Gastroesophageal sphincter (tissue), 4 donors: ENCODE measurements at regions not wholly inside any gene's neighbourhood (a gene's known extent, or its start where the extent isn't known, plus 50 kb on each side); places are given as distances from the start of the nearest gene placed in this dataset.

Source experiments
- ATAC-seq: fragments of 150-250 bp; one replicate; pipeline ENCODE4 v1.9.1; 2016; ENCODE audit warnings: mild to moderate bottlenecking, moderate library complexity
- H3K27ac ChIP-seq, 4 donors: fragments of 200-600 bp; sonication (generic) in 3 of 4; 1 replicate in 3 of 4; 2 replicates in 1 of 4; pipeline ENCODE4 v1.5.1; 2016 to 2019
- H3K27me3 ChIP-seq: fragments of 200-600 bp; sonication (generic); one replicate; pipeline ENCODE4 v1.5.1; 2019
- H3K36me3 ChIP-seq, 2 donors: fragments of 200-600 bp; sonication (generic); one replicate each; pipeline ENCODE4 v1.5.1; 2019; ENCODE audit warnings: control low read depth in 1 of 2
- H3K4me1 ChIP-seq, 3 donors: fragments of 200-600 bp; sonication (generic); 1 replicate in 2 of 3; 2 replicates in 1 of 3; pipeline ENCODE4 v1.5.1; 2016 to 2019; ENCODE audit warnings: control low read depth in 2 of 3
- H3K4me3 ChIP-seq, 2 donors: fragments of 200-600 bp; sonication (generic); one replicate each; pipeline ENCODE4 v1.5.1; 2019; ENCODE audit warnings: mild to moderate bottlenecking in 1 of 2, moderate library complexity in 1 of 2
- H3K9me3 ChIP-seq, 3 donors: fragments of 200-600 bp; sonication (generic); one replicate each; pipeline ENCODE4 v1.5.1; 2017 to 2019; ENCODE audit warnings: control low read depth in 2 of 3
- EP300 ChIP-seq: sonication (generic); formaldehyde crosslinking; IDR thresholded peaks from one replicate; pipeline ENCODE4 v1.6.1; 2017; ENCODE audit warnings: antibody characterized with exemption, mild to moderate bottlenecking
- POLR2A ChIP-seq, 2 donors: fragments of 450-650 bp; IDR thresholded peaks; one replicate each; pipeline ENCODE4 v1.6.1; 2017; ENCODE audit warnings: antibody characterized with exemption in 2 of 2, mild to moderate bottlenecking in 2 of 2, moderate library complexity in 1 of 2
- POLR2AphosphoS5 ChIP-seq: sonication (generic); formaldehyde crosslinking; IDR thresholded peaks from one replicate; pipeline ENCODE4 v1.6.1; 2017; ENCODE audit warnings: antibody characterized with exemption
- WGBS, 2 donors: methylation state at CpG; one replicate each; pipeline ENCODE4 v1.1.5; 2018; ENCODE audit warnings: low coverage in 1 of 2; 5-methylcytosine and 5-hydroxymethylcytosine counted together
- TF ChIP-seq, protein P1 (sequence below), 4 experiments: fragments of 200-600 bp in 2 of 4; fragments of 450-650 bp in 2 of 4; sonication (generic) in 1 of 4; IDR thresholded peaks; one replicate each; pipeline ENCODE4 v1.5.1; 2017 to 2019; ENCODE audit warnings: antibody characterized with exemption in 4 of 4, mild to moderate bottlenecking in 2 of 4, moderate library complexity in 2 of 4

DNA sequence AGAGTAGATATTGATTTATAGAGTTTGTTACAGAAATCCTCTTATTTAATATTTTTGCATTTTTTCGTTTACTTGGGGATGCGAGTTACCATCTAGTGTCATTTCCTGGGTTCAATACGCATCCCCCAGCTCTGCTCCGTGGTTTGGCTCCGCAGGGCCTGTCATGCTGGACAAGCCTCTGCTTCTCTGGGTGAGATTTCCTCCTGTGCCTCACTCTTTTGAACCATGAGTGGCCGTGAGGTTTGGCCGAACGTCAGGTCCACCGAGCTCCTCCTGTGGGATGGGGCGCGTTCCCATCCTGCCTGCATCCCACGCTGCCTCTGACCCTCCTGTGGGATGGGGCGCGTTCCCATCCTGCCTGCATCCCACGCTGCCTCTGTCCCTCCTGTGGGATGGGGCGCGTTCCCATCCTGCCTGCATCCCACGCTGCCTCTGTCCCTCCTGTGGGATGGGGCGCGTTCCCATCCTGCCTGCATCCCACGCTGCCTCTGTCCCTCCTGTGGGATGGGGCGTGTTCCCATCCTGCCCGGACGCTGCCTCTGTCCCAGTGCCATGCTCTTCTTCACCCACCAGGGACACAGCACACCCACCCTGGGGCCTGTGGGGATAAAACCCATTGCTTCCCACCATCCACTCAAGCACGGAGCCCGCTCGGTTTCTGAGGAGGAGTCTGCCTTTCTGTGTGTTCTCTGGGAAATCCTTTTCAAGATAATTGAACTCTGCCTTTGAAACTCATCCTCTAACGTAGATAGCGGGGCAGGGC, 506.8 kb downstream of the BRD1 start:
- ATAC-seq: no peak
- no peak overlapping the region for H3K4me3 ChIP-seq
- H3K36me3 ChIP-seq: no peaks in the 10 kb centered on the region
- H3K27me3 ChIP-seq: peaks cover 55% of the 10 kb centered on the region
- TF ChIP-seq POLR2AphosphoS5 (no peak), EP300 (no peak), POLR2A (IDR thresholded peaks at IDR 0.05) (no peak)
- TF ChIP-seq, protein P1, sequence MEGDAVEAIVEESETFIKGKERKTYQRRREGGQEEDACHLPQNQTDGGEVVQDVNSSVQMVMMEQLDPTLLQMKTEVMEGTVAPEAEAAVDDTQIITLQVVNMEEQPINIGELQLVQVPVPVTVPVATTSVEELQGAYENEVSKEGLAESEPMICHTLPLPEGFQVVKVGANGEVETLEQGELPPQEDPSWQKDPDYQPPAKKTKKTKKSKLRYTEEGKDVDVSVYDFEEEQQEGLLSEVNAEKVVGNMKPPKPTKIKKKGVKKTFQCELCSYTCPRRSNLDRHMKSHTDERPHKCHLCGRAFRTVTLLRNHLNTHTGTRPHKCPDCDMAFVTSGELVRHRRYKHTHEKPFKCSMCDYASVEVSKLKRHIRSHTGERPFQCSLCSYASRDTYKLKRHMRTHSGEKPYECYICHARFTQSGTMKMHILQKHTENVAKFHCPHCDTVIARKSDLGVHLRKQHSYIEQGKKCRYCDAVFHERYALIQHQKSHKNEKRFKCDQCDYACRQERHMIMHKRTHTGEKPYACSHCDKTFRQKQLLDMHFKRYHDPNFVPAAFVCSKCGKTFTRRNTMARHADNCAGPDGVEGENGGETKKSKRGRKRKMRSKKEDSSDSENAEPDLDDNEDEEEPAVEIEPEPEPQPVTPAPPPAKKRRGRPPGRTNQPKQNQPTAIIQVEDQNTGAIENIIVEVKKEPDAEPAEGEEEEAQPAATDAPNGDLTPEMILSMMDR (IDR thresholded peaks at IDR 0.05): no peak
- WGBS, 2 donors: 72 to 82% methylated on average over 5 to 8 of the region's 29 CpGs
- H3K9me3 ChIP-seq: peaks cover 0 to 4% (median 0%) of the 10 kb centered on the region in 3 donors
- H3K27ac ChIP-seq: no peak overlapping the region
- H3K4me1 ChIP-seq: no peaks in the 10 kb centered on the region

DNA sequence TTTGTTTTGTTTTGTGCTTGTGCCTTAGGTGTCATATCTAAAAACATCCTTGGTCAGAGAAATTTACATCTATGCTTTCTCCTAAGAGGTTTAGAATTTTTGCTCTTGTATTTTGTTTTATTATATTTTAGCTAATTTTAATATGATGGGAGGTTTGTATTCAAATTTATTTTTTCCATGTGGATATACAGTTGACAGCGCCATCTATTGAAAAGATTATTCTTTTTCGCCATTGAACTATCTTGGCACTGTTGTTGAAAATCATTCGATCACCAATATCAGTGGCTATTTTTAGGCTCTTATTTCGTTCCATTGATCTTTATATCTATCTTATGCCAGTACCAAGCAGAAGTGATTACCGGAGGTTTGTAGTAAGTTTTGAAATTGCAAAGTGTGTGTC, 510.3 kb downstream of the BRD1 start:
- H3K27ac ChIP-seq: no peak overlapping the region
- H3K36me3 ChIP-seq: no peaks in the 10 kb centered on the region
- no peak for ATAC-seq
- H3K4me3 ChIP-seq: no peak overlapping the region
- H3K9me3 ChIP-seq: no peaks in the 10 kb centered on the region
- TF ChIP-seq, protein P1 (IDR thresholded peaks at IDR 0.05): no peak
- no peak for TF ChIP-seq POLR2A (IDR thresholded peaks at IDR 0.05)
- TF ChIP-seq EP300: no peak
- TF ChIP-seq POLR2AphosphoS5: no peak
- WGBS, 2 donors: 42 to 43% methylated on average over 5 of the region's 5 CpGs
- H3K27me3 ChIP-seq: peaks cover 28% of the 10 kb centered on the region
- H3K4me1 ChIP-seq: no peaks in the 10 kb centered on the region

DNA sequence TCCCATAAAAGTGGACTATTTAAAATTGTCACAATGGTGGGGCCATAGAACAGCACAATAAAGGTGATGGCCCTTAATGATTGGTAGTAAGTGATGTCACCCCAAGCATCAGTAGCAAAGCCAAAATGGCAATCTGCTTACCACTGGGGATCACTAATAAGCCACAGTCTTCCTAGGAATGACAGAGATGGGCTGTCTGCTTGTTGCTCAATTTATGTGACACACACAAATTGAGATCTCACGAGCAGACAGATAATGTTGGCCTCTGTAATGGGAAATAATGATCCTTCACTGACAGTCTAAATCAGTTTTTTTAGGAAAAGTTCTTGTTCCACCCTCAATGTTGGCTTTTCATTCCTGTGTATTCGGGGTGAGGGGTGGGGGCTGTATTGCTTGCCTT, 515.1 kb downstream of the BRD1 start:
- Histone ChIP-seq H3K27ac (no peak overlapping the region), H3K27me3 (peaks cover 33% of the 10 kb centered on the region), H3K4me1 (no peaks in the 10 kb centered on the region), H3K36me3 (no peaks in the 10 kb centered on the region), H3K9me3 (no peaks in the 10 kb centered on the region), H3K4me3 (no peak overlapping the region)
- 40 to 41% methylated on average over 2 of the region's 2 CpGs for WGBS, 2 donors
- ATAC-seq: no peak
- TF ChIP-seq EP300 (no peak), POLR2A (IDR thresholded peaks at IDR 0.05) (no peak), POLR2AphosphoS5 (no peak)
- TF ChIP-seq, protein P1 (IDR thresholded peaks at IDR 0.05): no peak

DNA sequence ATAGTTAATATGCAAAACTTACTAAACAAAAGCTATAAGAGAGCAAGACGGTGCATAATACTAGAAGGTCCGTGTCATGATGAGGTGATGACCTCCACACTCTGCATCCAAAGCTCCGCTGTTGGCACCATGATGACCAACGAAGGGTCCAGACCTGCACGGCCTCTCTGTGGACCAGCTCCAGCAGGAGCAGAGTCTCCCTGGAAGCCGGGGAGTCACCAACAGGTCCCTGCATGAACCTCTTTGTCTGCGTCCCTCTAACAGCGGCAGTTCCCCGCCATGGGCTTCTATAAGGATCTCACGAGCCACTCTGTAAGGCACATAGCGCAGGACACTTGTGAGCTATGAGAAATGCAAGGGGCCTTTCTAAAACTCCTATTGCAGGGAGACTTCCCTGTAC, 517.3 kb downstream of the BRD1 start:
- Histone ChIP-seq H3K4me1 (no peaks in the 10 kb centered on the region), H3K9me3 (no peaks in the 10 kb centered on the region), H3K27ac (no peak overlapping the region), H3K27me3 (peaks cover 46% of the 10 kb centered on the region), H3K4me3 (no peak overlapping the region), H3K36me3 (no peaks in the 10 kb centered on the region)
- ATAC-seq: no peak
- TF ChIP-seq POLR2AphosphoS5 (no peak), EP300 (no peak), POLR2A (IDR thresholded peaks at IDR 0.05) (no peak)
- TF ChIP-seq, protein P1 (IDR thresholded peaks at IDR 0.05): no peak
- WGBS, 2 donors: 84 to 89% methylated on average over 4 to 7 of the region's 11 CpGs

DNA sequence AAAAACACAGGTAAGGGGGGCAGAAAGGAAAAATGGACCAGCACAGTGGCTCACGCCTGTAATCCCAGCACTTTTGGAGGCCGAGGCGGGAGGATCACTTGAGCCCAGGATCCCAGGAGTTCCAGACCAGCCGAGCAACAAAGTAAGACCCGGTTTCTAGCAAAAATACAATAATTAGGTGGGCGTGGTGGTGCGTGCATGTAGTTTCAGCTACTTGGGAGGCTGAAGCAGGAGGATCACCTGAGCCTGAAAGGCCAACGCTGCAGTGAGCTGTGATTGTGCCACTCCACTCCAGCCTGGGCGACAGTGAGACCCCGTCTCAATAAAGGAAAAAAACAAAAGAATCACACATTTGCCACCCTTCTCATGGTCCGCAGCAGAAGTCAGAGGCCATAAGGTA, 519.4 kb downstream of the BRD1 start:
- Histone ChIP-seq H3K9me3 (no peaks in the 10 kb centered on the region), H3K4me1 (peaks cover 0 to 3% (median 2%) of the 10 kb centered on the region in 3 donors), H3K27ac (no peak overlapping the region), H3K4me3 (no peak overlapping the region), H3K27me3 (peaks cover 67% of the 10 kb centered on the region), H3K36me3 (no peaks in the 10 kb centered on the region)
- no peak for ATAC-seq
- WGBS, 2 donors: 61 to 76% methylated on average over 3 to 5 of the region's 11 CpGs
- TF ChIP-seq, protein P1 (IDR thresholded peaks at IDR 0.05): no peak
- no peak for TF ChIP-seq POLR2AphosphoS5
- no peak for TF ChIP-seq POLR2A (IDR thresholded peaks at IDR 0.05)
- no peak for TF ChIP-seq EP300
